Spleen (tissue), 7 donors: ENCODE measurements at regions not wholly inside any gene's neighbourhood (a gene's known extent, or its start where the extent isn't known, plus 50 kb on each side); places are given as distances from the start of the nearest gene placed in this dataset.

Experiments
- CTCF ChIP-seq, 11 experiments: fragments of 200-600 bp in 7 of 11; fragments of 450-650 bp in 4 of 11; sonication (generic) in 4 of 11; IDR thresholded peaks in 8 of 11; conservative IDR thresholded peaks in 3 of 11; 1 replicate in 7 of 11; 2 replicates in 4 of 11; pipeline versions ENCODE4 v1.4.0 to v1.8.0; 2016 to 2021; ENCODE audit warnings: antibody characterized with exemption in 11 of 11, inconsistent platforms in 4 of 11, mild to moderate bottlenecking in 1 of 11
- POLR2A ChIP-seq, 3 donors: fragments of 450-650 bp; IDR thresholded peaks; one replicate each; pipeline ENCODE4 v1.5.1; 2017; ENCODE audit warnings: antibody characterized with exemption in 3 of 3, mild to moderate bottlenecking in 1 of 3
- POLR2AphosphoS5 ChIP-seq, 3 donors: sonication (generic); formaldehyde crosslinking; IDR thresholded peaks; one replicate each; pipeline ENCODE4 v1.5.1; 2017; ENCODE audit warnings: antibody characterized with exemption in 3 of 3
- donor health status: DM: no; HTN: no; CAD: no; lungs with moderate emphysema.
- donor health status: DM: no; HTN: no; CAD: no.
- donor health status: DM: no; HTN: no; CAD: no.

- no peak for TF ChIP-seq CTCF (IDR thresholded peaks at IDR 0.05 in 8 of 11, conservative IDR thresholded peaks at IDR 0.05 in 3 of 11)
- TF ChIP-seq POLR2A (IDR thresholded peaks at IDR 0.05) = no peak
- no peak for TF ChIP-seq POLR2AphosphoS5 (IDR thresholded peaks at IDR 0.05)
Observed at GRCh38 chr20:39605361-39605760, 643.2 kb downstream of the DHX35 start.
